NCI-H2227 (cell line): ENCODE measurements at regions not wholly inside any gene's neighbourhood (a gene's known extent, or its start where the extent isn't known, plus 50 kb on each side); places are given as distances from the start of the nearest gene placed in this dataset.

ENCODE experiments used
- DNase-seq: peaks from one replicate; lab custom pipeline; 2025; ENCODE audit not compliant: unreplicated experiment; lab: John Stamatoyannopoulos, UW

DNA sequence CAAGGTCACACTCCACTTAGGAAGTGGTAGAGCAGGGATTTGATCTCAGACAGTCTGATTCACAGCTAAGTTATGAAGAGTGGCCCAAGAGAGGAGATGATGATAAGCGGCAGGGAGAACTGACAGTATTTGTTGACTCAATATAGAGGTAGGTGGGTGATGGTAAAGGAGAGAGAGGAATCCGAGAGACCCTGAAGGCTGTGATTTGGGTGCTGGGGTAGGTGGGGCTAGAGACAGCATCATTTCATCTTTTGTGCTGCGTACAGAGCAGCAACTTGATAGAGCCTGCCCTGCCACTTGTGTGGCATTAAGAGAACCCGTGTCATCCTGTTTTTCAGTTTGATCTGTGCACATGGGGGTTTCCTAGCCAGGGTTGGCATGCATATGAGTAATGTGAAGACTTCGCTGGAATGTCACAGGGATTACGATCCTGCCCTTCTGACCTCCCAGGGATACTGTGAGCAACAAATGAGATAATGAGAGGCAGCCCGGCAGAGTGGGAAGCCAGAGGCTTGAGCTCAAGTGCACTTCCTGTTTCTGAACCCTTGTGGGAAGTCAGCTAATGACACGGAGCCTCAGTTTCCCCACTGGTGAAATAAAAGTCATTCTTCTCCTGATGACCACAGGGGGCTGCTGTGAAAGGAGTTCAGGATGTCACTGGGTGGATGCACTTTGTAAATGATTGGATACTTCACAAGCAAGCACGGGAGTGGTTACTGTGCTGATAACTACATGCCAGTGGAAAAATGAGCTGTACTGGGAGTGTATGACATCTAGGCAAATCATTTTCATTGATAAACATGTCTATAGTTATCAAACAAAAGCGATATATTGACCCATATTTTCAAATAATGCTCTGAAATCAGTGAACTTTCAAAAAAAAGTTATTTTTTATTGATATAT is 59.5 kb upstream of the IGF1 start:
- no peak for DNase-seq

DNA sequence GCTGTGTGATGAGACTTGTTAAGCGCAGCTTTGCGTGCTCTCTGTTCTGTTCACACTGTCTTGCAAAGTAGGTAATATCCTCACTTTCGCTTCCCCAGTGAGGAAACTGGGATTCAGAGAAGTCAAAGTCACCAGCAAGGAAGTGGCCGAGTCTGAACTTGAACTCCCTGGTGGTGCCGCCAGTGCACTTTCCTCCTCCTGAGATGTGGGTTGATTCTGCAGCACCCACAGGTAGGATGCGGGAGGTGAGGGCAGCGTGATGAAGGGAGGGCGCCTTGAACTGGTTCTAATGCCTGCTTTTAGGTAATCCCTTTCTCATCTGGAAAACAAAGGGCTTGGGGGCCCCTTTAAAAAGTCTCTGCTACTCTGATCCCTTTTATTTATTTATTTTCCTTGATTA is 54.9 kb upstream of the IGF1 start:
- no peak for DNase-seq

DNA sequence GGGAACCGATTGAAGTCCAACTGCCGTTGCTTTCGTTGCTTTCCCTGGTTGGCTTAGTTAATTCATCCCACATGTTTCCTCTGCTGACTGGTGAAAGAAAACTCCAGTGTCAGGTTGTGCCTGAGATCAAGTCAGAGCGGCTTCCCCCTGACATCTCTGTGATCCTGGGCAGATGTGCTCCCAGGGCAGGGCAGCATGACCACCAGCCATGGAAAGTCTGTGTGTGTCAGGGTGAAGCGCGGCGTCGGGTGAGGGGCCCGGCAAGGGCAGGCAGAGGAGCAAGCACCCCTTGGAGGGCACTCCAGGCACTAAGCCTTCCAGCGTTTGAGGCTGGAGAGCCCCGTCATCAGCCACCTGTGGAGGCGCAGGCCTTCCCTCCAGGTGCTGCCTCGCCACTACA is 54.5 kb upstream of the IGF1 start:
- DNase-seq: no peak

DNA sequence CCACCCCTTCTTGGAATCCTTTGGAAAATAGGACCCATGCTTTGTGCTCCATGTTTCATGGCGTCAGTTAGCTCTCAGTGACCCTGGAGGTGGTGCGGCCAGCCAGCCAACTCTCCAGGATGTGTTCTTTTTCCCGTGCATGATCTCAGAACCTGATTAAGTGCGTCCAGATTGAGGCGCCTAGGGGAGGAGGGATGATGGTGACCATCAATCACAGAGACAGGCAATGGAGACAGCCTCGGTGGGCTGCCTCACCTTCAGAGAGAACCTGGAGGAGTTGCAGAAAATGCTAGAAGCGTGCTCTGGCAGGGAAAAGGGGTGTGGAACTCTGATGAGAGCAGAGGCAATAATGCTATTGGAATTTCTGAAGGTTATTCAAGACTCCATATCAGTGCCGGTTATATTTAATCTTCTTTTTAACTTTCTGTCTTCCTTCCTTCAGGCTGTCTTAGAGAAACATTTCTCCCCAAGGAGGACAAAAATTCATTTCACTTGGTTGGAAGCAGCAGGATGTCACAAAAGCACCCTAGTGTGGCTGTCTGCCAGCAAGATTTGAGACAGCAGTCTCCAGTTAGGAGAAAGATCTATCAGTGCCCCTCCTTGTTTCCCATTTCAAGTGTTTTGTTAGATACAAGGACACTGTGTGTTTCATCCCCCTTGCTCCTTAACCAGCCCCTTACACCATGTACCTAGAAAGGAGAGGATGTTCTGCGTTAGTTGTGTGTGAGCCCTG is 53.3 kb upstream of the IGF1 start:
- no peak for DNase-seq
